Stimulated activated CD4-positive, alpha-beta T cell treated with anti-CD3 and anti-CD28 coated beads, Interleukin-4, amount 100 ng/mL, for 48 hours (primary cell): ENCODE measurements at regions not wholly inside any gene's neighbourhood (a gene's known extent, or its start where the extent isn't known, plus 50 kb on each side); places are given as distances from the start of the nearest gene placed in this dataset.

Experiments used
- DNase-seq, 2 donors: peaks; one replicate each; pipeline ENCODE4 v3.0.0-alpha.2; 2020; ENCODE audit warnings: low read depth in 2 of 2

GRCh38 chr6:25066593-25066992, 130.8 kb upstream of the RIPOR2 start:
- DNase-seq, result no peak

- DNase-seq, result no peak
Measured at GRCh38 chr6:25068866-25069265, 133.1 kb upstream of the RIPOR2 start.

GRCh38 chr6:25070547-25071366, 135.0 kb upstream of the RIPOR2 start:
- DNase-seq, result peak; percentile 57 to 61

- no peak for DNase-seq
Measured at GRCh38 chr6:25078141-25078540, 142.4 kb upstream of the RIPOR2 start.

GRCh38 chr6:25083784-25084507, 148.2 kb upstream of the RIPOR2 start:
- DNase-seq, result no peak

GRCh38 chr6:25084508-25084833, 148.7 kb upstream of the RIPOR2 start:
- no peak for DNase-seq

DNA sequence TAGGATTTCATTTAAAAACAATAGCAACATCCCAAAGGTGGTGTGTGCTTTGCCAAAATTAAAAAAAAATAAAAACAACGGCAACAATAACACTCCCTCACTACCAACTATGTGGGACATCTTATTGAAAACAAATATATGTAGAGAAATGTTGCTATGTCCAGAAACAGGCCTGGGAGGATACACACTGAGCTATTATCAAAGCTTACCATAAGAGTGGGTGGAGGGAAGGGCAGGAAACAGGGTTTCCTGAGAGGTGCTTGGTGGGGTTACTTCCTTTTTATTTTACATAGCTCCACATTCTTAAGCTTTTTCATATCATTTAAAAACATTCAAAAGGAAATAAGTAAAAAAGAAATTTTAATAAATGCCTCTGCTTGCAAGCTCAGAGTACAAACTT, 150.0 kb upstream of the RIPOR2 start:
- DNase-seq, result no peak

DNA sequence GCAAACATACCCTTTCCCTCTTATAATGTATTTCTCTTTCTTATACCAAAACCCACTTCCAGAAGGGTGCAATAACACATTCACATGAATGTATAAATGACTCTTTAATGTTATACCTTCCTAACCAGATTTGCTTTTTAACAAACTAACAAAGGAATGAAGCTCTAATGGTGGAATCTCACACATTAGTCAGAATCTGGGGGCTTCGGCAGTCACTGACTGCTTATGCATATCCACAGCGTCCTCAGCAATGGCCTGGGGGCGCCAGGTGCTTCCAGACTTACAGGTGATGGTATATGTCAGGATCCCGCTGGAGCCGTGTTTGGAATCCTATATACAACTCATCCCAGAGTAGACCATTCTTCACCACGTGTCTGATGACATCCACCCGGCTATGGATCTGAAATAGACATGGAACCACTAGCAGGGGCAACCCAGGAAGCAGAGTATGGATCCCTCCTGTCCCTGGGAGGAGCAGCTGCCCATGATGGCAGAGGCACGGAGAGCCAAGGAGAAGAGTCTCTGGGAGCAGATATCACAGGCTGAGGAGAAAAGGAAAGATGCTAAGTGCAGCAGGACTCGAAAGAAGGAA, 150.8 kb upstream of the RIPOR2 start:
- no peak for DNase-seq

GRCh38 chr6:25088513-25088912, 152.8 kb upstream of the RIPOR2 start:
- no peak for DNase-seq

GRCh38 chr6:25089442-25089841, 153.7 kb upstream of the RIPOR2 start:
- DNase-seq, result no peak

- DNase-seq, result no peak
Measured at GRCh38 chr6:25094726-25095125, 159.0 kb upstream of the RIPOR2 start.

DNA sequence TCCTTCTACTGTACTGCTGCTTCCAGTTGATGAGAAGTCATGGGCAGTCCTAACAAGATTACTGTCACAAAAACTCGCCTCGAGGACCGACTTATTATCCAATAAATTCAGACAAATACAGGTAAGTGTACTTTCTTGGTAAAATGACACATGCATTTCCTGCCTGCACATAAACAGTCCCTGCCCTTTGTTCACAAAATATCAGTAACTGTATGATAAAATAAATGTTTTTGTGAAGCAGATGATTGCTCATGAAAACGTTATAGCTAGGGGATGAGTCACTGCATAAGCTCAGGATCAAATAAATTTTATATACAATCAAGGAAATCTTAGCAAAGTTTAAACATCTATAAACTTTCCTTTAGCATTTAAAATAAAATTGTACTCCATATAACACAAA, 164.5 kb upstream of the RIPOR2 start:
- DNase-seq, result no peak

GRCh38 chr6:25103603-25104002, 167.8 kb upstream of the RIPOR2 start:
- no peak for DNase-seq

DNA sequence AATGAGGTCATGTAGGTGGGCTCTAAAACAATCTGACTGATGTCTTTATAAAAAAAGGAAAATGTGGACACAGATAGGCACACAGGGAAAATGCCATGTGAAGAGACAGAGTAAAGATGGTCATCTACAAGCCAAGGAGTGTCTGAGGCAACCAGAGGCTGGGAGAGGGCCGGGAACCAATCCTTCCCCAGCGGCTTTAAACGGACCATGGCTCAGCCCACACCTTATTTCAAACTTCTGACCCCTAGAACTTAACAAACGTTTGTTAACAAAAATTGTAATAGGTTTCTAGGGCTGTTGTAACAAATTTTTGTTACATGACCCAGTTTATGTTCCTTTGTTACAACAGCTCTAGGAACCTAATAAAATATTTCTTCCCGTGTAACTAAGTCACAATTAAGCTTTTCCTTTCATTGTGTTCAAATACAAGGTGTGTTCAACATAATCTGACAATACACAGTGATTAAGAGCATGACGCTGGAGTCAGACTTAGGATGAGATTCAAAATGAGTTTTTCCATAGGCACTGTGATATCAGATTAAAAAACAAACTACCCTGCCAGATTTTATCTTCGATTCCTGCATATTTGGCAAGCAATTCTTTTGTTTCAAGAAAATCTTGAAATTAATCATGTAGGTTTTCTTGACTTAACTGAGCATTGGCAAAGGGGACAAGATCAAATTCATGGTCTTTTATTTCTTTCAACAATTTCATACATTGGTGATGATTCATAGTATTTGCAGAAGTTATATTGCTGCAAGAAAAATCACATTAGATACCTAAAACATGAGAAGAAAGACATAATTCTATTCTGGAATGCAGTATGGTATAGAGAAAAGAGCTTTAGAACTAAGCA, 169.5 kb upstream of the RIPOR2 start:
- DNase-seq, result no peak

DNA sequence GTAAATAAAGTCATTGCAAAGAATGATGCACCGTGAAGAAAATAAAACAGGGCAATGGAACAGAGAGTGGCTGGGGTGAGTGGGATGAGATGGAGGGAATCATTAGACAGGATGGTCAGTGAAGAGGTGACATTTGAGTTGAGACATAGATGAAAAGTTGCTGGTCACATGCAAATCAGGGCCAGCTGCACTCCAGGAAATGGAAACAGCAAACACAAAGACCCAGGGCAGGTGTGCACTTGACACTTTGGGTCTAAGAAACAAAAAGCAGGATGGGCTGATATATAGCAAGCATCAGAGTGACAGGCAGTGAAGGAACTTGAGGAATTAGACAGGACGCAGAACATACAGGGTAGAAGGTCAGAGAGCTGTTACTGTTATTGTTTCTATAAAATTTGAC, 171.5 kb upstream of the RIPOR2 start:
- DNase-seq, result no peak

DNA sequence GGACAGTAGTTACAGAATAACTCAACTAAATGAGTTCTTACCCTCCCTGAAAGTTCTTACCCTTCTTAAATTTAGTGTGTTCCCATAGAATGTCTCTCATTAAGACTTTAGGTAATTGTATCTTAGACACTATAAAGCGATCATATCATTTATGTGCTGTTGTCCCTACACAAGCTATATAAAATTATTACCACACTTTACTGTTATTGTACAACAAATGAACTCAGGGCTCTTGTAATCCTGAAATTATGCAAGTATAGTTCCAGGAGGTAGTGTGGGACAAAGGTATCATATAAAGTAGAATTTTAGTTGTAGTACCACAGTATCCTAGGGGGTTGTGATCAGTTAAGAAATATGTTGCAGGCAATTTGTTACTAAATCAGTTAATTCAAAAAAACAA, 167.4 kb upstream of the CARMIL1 start:
- no peak for DNase-seq

DNA sequence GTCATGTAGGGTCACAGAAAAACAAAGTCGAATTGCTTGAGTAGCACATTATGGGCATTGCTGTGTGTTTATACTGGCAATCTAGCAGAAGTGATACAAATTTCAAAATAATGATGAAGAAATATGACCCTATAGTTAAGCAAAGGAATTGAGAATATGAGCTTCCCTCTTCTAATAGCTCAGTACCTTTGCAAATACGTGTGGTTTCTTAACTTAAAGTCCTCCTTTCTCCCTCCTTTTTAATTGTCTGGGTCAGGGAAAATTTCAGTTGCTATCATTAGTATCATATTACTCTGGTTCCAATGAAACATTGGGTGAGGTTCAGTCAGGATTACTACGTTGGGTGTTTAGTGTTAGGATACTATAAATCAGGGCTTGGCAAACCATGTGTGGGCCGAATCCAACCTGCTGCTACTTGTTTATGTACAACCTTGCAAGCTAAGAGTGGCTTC, 166.8 kb upstream of the CARMIL1 start:
- no peak for DNase-seq

DNA sequence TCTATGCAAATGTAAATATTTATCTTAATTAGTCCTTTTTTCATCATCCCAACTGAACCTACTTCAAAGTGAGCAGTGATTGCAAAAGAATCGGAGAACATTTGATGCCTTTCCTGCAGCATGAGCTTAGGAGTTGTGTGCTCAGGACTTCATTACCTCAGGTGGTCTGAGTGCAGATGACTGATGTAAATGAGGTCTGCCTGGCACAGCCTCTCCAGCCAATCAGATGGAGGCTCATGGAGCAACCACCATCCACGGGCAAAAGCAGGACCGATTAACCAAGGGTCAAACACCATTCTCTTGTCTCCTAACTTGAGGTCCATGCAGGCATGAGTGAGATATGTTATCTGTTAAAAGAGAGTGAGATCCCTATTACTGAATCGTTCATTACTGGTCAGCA, 165.7 kb upstream of the CARMIL1 start:
- DNase-seq, result no peak

GRCh38 chr6:25118038-25118437, 161.1 kb upstream of the CARMIL1 start:
- DNase-seq, result no peak

DNA sequence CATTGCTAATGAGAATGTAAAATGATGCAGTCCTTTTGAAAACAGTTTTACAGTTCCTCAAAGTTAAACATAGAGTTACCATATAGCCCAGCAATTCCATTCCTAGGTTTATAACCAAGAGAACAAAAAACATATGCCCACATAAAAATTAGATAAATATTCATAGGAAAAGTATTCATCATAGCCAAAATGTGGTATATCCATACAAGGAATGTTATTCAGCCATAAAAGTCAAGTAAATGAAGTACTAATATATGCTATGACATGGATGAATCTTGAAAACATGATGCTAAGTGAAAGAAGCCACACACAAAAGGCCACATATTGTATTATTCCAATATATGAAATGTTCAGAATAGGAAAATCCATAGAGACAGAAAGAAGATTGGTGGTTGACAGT, 158.0 kb upstream of the CARMIL1 start:
- no peak for DNase-seq

DNA sequence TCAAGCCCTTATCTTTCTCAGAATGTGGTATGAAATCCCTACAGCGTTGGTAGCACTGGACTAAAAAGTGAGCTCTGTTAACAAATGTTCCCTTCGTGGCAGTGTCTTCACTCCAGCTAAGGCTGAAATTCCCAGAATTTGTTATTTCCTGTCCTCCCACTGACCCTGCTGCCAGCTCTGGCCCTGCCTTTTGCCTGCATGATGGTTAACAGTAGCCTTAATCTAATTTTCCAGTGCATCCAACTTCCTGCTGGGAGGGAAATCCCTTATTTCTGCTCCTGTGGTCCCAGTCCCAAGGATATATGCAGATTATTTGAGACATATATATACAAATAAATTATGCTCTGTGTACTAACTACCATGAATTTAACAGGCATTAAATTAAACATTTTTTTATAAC, 157.2 kb upstream of the CARMIL1 start:
- DNase-seq, result no peak

GRCh38 chr6:25122622-25123237, 156.4 kb upstream of the CARMIL1 start:
- no peak for DNase-seq
